GM12878 (cell line): ENCODE measurements at regions not wholly inside any gene's neighbourhood (a gene's known extent, or its start where the extent isn't known, plus 50 kb on each side); places are given as distances from the start of the nearest gene placed in this dataset.

Experiments
- CEBPB ChIP-seq, 2 experiments: fragments of 150-350 bp in 1 of 2; IDR thresholded peaks; 2 replicates each; pipeline ENCODE4 v1.6.1; 2012 to 2014; ENCODE audit warnings: low read depth in 2 of 2, low read length in 2 of 2, borderline replicate concordance in 1 of 2, inconsistent platforms in 1 of 2
- NFYA ChIP-seq: IDR thresholded peaks from 2 replicates; pipeline ENCODE4 v1.6.1; 2011; ENCODE audit warnings: low read depth, mild to moderate bottlenecking, low read length, improper control_type of control experiment, borderline replicate concordance
- POLR2AphosphoS2 ChIP-seq: IDR thresholded peaks from 2 replicates; pipeline ENCODE4 v1.6.1; 2011; ENCODE audit warnings: low read depth, mild to moderate bottlenecking, low read length, improper control_type of control experiment, moderate library complexity
- TAF1 ChIP-seq: IDR thresholded peaks from 2 replicates; pipeline ENCODE4 v1.6.1; 2011; ENCODE audit warnings: mild to moderate bottlenecking, low read depth, low read length, borderline replicate concordance
- TBL1XR1 ChIP-seq: IDR thresholded peaks from 2 replicates; pipeline ENCODE4 v1.6.1; 2012; ENCODE audit warnings: low read depth, low read length, improper control_type of control experiment
- WRNIP1 ChIP-seq: IDR thresholded peaks from 2 replicates; pipeline ENCODE4 v1.6.1; 2011; ENCODE audit warnings: low read depth, low read length, improper control_type of control experiment, borderline replicate concordance
- TF ChIP-seq, protein P1 (sequence below): fragments of 450-650 bp; formaldehyde crosslinking; IDR thresholded peaks from 2 replicates; pipeline ENCODE4 v1.4.0; 2020; ENCODE audit warnings: mild to moderate bottlenecking, moderate library complexity
- TF ChIP-seq, protein P2 (sequence below): IDR thresholded peaks from 2 replicates; pipeline ENCODE4 v1.6.1; 2012; ENCODE audit warnings: low read depth, low read length, improper control_type of control experiment

DNA sequence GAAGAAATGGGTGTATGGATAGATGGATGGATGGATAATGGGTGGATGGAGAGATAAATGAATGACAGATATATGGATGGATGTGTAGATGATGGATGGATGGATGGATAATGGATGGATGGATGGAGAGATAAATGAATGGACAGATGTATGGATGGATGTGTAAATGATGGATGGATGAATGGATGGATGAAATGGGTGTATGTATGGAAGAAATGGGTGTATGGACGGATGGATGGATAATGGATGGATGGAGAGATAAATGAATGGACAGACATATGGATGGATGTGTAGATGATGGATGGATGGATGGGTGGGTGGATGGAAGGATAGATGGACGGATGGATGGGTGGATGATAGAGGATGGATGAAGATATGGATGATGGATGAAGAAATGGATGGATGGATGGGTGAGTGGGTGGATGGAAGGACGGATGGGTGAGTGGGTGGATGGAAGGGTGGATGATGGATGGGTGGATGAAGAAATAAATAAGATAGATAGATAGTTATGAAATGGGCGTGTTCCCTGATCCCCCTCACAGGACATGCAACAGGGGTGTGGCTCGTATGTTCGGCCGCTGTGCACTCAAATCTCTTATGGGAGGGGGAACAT is 91.1 kb upstream of the NKX1-1 start (continued):
- TF ChIP-seq, protein P1, sequence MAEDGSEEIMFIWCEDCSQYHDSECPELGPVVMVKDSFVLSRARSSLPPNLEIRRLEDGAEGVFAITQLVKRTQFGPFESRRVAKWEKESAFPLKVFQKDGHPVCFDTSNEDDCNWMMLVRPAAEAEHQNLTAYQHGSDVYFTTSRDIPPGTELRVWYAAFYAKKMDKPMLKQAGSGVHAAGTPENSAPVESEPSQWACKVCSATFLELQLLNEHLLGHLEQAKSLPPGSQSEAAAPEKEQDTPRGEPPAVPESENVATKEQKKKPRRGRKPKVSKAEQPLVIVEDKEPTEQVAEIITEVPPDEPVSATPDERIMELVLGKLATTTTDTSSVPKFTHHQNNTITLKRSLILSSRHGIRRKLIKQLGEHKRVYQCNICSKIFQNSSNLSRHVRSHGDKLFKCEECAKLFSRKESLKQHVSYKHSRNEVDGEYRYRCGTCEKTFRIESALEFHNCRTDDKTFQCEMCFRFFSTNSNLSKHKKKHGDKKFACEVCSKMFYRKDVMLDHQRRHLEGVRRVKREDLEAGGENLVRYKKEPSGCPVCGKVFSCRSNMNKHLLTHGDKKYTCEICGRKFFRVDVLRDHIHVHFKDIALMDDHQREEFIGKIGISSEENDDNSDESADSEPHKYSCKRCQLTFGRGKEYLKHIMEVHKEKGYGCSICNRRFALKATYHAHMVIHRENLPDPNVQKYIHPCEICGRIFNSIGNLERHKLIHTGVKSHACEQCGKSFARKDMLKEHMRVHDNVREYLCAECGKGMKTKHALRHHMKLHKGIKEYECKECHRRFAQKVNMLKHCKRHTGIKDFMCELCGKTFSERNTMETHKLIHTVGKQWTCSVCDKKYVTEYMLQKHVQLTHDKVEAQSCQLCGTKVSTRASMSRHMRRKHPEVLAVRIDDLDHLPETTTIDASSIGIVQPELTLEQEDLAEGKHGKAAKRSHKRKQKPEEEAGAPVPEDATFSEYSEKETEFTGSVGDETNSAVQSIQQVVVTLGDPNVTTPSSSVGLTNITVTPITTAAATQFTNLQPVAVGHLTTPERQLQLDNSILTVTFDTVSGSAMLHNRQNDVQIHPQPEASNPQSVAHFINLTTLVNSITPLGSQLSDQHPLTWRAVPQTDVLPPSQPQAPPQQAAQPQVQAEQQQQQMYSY (CRISPR knock-in tag) = no peak
- TF ChIP-seq TAF1 (no peak), WRNIP1 (no peak), TBL1XR1 (no peak), NFYA (no peak), CEBPB (IDR thresholded peaks at IDR 0.05; ENCODE audit: borderline replicate concordance in 1 of 2, low read depth in 2 of 2, low read length in 2 of 2) (no peak), POLR2AphosphoS2 (no peak)
- TF ChIP-seq, protein P2, sequence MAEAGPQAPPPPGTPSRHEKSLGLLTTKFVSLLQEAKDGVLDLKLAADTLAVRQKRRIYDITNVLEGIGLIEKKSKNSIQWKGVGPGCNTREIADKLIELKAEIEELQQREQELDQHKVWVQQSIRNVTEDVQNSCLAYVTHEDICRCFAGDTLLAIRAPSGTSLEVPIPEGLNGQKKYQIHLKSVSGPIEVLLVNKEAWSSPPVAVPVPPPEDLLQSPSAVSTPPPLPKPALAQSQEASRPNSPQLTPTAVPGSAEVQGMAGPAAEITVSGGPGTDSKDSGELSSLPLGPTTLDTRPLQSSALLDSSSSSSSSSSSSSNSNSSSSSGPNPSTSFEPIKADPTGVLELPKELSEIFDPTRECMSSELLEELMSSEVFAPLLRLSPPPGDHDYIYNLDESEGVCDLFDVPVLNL = no peak
